ENCODE measurements at regions not wholly inside any gene's neighbourhood (a gene's known extent, or its start where the extent isn't known, plus 50 kb on each side); places are given as distances from the start of the nearest gene placed in this dataset.
"Not testable (repeated sequence)": the region's sequence is repeated elsewhere in the genome, so short reads cannot be mapped to it uniquely, and the experiment has no call there.

DNA sequence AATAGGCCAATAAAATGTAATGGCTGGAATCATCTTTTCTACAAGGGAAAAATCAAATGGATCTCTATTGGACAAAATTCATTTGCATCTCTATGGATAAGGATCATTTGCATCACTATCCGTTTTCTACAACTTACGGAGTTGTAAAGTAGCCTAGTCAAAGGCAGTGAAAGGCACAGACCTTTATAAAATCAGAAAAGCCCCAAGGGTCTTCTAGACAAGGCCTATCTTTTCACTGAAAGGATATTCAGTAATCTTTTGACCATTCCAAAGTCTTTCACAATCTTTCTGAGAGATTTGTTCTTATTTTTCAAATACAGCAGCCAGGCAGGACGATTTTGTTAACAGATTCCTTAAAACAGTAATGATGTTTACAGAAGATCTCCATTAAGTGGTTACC, 119.5 kb upstream of the JADE1 start:
- DNase-seq (ENCODE audit: low spot score in 2 of 2), result no peak
- FAIRE-seq, result no peak

DNA sequence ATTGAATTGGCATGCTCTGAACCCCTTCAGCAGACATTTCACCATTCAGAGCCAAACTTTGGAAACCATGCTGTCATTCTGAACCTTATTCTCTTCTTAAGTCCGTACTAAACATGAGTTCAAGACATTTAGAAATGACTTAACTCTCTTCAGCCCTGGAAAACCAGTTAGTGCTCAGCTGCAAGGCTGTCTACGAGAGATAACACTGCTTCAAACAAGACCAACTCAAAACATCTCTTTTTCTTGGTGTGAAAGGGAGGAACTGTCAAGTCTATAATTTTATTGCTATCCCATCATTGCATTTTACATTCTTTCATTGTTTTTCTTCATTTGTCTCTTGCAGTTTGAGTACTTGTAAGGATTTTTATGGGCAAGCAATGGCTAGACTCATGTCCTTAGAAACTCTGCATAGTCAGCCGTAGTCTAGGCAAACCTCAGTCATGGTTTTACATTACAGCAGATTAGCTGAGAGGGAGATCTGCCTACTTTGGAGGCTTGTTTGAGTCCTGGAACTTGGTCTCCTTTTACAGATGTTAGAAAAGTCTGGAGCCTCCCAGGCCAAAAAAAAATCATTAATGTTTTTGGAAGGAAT, 120.6 kb upstream of the JADE1 start:
- DNase-seq (ENCODE audit: low spot score in 2 of 2) (no peak), FAIRE-seq (no peak)

DNA sequence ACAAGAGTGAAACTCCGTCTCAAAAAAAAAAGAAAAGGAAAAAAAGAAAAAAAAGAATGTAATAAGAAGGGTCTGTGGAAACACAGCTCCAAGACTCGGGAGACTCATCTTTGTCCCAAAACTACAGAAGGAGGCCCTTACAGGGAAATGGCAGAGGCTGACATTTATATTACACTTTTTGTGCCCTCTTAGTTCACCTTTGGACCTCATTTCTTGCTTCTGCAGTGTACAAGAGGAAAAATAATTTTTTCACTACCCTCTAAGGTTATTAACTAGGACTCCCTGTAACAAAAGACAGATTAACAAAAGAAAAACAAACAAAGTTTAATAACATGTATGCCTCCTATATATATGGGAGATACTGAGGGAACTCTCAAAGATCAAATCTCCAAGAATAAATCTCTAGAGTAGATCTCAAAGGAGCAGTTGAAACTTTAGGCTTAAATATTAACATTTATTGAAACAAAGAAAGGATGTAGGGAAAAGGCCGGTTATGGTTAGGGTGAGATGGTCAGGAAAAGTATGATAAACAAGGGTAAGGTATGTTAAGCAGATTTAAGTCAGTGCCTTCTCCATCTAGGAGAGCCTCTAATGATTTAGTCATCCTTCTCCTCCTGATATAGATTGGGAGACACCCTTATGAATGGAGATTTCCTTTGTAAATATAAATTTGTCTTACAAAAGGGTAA, 121.3 kb upstream of the JADE1 start:
- DNase-seq (ENCODE audit: low spot score in 2 of 2) (no peak), FAIRE-seq (no peak)

DNA sequence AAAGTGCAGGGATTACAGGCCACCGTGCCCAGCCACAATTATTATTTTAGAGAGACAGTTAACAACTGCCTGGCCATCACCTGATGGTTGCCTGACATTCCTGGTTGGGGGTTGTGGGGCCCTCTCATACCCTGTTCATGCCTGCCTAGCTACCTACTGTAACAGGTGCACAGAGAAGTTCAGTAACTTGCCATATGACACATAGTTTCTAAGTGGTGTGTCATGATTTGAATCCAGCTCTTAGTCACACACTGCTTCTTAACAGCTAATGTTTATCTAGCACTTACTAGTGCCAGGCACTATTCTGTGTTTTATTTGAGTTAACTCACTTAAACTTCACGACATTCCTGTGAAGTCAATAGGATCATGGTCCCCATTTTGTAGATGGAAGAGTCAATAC, 122.7 kb upstream of the JADE1 start:
- DNase-seq (ENCODE audit: low spot score in 2 of 2) (no peak), FAIRE-seq (no peak)

- FAIRE-seq, result no peak
- DNase-seq (ENCODE audit: low spot score in 2 of 2), result no peak
Measured at GRCh38 chr4:128686032-128686465, 123.5 kb upstream of the JADE1 start.

DNA sequence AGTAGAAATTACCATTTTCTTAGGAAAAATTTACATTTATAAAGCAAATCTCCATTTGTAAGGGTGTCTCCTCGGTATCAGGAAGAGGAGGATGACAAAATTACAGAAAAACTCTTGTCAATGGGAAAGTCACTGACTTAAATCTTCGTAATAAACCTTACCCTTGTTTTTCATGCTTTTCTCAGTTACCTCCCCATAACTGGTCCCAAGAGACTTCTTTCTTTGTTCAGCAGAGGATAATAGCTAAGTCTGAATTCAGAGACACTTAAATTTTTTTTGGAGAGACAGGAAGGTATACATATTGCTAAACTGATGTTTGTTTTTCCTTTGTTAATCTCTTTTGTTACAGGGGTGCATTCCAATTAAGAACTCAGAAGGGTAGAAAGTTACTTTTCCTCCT, 125.5 kb upstream of the JADE1 start:
- DNase-seq (ENCODE audit: low spot score in 2 of 2) (no peak), FAIRE-seq (no peak)

GRCh38 chr4:128682942-128683666, 126.4 kb upstream of the JADE1 start:
- FAIRE-seq, result no peak

DNA sequence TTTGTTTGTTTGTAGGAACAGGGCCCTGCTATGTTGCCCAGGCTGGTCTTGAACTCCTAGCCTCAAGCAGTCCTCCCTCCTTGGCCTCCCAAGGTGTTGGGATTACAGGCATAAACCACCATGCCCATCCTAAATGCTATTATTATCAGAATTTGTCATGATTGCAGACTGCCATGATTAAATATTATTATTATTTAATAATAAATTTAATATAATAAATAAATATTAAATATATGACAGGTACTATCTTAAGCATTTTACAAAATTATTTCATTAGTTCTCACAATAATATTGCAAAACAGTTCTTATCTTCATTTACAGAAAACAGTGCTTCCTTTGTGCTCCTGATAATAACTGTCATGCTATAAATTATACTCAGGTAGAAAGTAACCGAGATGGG, 133.4 kb upstream of the JADE1 start:
- no peak for FAIRE-seq
- no peak for DNase-seq (ENCODE audit: low spot score in 2 of 2)

More at GRCh38 chr4:128682942-128683666, 126.4 kb upstream of the JADE1 start:
- no peak for DNase-seq (ENCODE audit: low spot score in 2 of 2)

- FAIRE-seq (no peak), DNase-seq (ENCODE audit: low spot score in 2 of 2) (peak; percentile 52 to 57)
Measured at GRCh38 chr4:128675083-128675482, 134.4 kb upstream of the JADE1 start.

- FAIRE-seq; DNase-seq (ENCODE audit: low spot score in 2 of 2): not testable (repeated sequence)
Measured at GRCh38 chr4:128673159-128673558, 136.3 kb upstream of the JADE1 start.

DNA sequence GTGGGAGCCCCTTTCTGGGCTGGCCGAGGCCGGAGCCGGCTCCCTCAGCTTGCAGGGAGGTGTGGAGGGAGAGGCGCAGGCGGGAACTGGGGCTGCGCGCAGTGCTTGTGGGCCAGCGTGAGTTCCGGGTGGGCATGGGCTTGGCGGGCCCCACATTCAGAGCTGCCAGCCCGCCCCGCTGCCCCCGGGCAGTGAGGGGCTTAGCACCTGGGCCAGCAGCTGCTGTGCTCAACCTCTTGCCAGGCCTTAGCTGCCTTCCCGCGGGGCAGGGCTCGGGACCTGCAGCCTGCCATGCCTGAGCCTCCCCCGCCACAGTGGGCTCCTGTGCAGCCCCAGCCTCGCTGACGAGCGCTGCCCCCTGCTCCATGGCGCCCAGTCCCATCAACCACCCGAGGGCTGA, 136.9 kb upstream of the JADE1 start:
- FAIRE-seq; DNase-seq (ENCODE audit: low spot score in 2 of 2): not testable (repeated sequence)

- FAIRE-seq (no peak), DNase-seq (ENCODE audit: low spot score in 2 of 2) (no peak)
Measured at GRCh38 chr4:128670513-128670912, 139.0 kb upstream of the JADE1 start.

DNA sequence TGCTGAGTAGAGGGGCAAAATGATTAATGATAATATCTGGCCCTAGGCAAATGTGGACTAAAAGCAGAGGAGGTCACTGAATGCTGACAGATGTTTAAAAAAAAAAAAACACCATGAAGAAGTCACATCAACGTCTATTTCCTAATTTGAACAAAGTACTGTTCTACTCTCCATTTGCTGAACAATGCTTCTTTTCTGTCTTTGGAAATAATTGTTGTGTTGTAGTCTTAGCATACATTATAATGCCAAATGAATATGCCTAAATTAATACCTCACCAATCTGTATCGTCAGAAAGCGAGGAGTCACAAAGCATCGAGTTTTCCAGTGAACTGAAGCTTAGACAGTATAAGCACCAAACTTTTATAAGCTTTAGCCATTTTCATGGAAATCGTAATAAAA, 140.9 kb upstream of the JADE1 start:
- no peak for FAIRE-seq
- DNase-seq (ENCODE audit: low spot score in 2 of 2), result no peak

DNA sequence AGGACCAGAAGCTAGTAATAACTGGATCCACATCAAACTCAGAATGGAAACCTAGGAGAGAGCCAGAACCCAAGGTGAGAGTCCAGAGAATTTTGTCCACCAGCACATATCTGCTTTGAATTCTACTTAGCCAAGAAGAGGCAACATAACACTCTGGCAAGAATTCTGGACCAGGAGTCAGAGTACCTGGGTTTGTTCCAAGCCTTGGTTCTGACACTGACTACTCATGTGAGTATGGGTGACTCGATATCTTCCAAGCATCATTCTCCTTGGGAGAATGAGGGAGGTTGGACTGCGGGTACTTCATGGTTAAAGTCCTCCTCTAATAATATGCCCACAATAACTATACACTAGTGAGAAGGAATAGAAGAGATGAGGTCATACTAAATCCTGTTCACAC, 144.0 kb upstream of the JADE1 start:
- no peak for FAIRE-seq
- DNase-seq (ENCODE audit: low spot score in 2 of 2), result no peak

DNA sequence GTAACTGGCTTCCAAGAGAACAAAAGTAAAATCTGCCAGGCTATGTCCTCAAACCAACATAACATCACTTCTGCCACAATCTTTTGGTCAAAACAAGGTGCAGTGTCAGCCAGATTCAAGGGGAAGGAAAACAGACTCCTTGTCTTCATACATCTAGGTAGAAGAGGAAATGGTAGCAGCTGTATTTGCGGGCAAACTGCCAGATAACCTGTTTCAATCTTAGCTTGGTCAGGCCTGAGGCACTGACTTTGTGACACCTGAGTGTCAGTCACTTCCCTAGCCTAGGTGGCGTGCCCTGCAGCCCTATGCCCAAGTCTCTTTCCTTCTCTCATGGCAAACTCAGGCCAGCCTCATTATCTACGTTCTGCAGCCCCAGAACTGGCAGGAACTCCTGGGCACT, 146.2 kb upstream of the JADE1 start:
- FAIRE-seq (no peak), DNase-seq (ENCODE audit: low spot score in 2 of 2) (no peak)

DNA sequence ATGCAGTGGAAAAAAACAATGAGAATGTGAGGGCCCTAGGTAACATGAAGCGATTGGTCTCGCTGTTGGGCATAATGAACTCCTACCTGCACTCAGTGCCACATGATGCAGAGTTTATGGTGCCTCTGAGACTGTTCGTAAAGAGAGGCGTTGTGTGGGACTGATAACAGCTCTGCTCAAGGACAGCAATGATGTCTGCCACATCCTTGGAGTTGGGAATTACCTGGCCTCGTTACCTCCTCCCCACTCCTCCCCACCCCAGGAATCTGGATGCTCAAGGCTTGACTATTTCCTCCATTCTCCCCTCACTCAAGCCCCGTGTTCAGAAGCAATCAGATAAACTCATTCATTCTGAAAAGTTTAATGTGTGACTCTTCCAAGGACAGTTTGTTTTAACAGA, 148.0 kb upstream of the JADE1 start:
- no peak for DNase-seq (ENCODE audit: low spot score in 2 of 2)
- no peak for FAIRE-seq

DNA sequence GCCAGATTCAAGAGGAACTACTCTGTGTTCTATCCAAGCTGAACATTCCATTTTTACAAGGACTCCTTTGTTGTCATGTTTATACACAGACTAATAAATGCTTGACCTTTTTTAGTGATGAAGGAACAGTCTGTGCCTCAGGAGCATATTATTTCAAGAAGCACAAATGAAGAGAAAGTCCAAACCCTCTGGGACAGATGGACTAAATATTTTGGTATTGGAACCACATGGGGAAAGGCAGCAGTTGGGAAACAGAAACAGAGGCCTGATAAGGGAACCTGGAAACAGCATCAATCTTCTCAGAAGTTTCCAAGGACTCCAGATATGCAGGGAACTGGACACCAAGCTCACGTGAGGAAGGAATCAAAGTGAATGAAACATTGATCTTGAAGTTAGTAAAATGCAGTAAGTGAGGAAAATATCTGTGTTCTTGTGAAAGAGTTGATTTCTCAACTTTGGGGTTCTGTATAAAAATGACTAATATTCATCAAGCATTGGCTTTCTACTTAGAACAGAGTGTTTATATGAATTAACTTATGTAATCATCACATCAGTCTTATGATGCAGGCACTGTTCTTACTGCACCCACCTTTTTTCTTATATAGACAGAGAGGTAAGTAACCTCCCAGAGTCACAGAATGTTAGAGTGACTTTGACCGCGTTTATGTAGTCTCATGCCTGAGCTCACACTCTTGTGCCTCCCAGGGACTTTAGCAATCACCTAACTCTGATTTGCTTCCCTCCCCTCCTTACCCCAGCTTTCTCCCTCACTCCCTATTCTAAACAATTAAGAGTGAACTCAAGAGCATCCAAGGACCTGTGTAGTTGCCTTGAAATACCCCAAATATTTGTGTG, 148.9 kb upstream of the JADE1 start:
- FAIRE-seq (no peak), DNase-seq (ENCODE audit: low spot score in 2 of 2) (peak in 1 of 2 donors; percentile 18)

GRCh38 chr4:128658214-128658631, 151.3 kb upstream of the JADE1 start:
- FAIRE-seq (no peak), DNase-seq (ENCODE audit: low spot score in 2 of 2) (no peak)

GRCh38 chr4:128657638-128658037, 151.9 kb upstream of the JADE1 start:
- DNase-seq (ENCODE audit: low spot score in 2 of 2) (no peak), FAIRE-seq (no peak)

- DNase-seq (ENCODE audit: low spot score in 2 of 2) (no peak), FAIRE-seq (no peak)
Measured at GRCh38 chr4:128654465-128654864, 155.0 kb upstream of the JADE1 start.
